HG03378 (cell line): ENCODE measurements at regions not wholly inside any gene's neighbourhood (a gene's known extent, or its start where the extent isn't known, plus 50 kb on each side); places are given as distances from the start of the nearest gene placed in this dataset.

Experiments used
- ATAC-seq: cut with Tn5 transposase; IDR thresholded peaks from one replicate; pipeline ENCODE4 v1.9.1; 2021; ENCODE audit warnings: mild to moderate bottlenecking, moderate library complexity; ENCODE audit not compliant: unreplicated experiment

- no peak for ATAC-seq
Observed at GRCh38 chr4:169815606-169816005, 57.9 kb upstream of the HPF1 start.

- no peak for ATAC-seq
Observed at GRCh38 chr4:169811476-169811875, 53.7 kb upstream of the HPF1 start.

GRCh38 chr4:169810325-169811323 is 52.9 kb upstream of the HPF1 start:
- no peak for ATAC-seq

GRCh38 chr4:169807934-169808509 is 50.3 kb upstream of the HPF1 start:
- ATAC-seq: no peak
